HUES48 (cell line): ENCODE measurements at regions not wholly inside any gene's neighbourhood (a gene's known extent, or its start where the extent isn't known, plus 50 kb on each side); places are given as distances from the start of the nearest gene placed in this dataset.

Experiments
- H3K27ac ChIP-seq: one replicate; pipeline ENCODE4 v1.7.0; 2013; ENCODE audit warnings: low read depth, low read length, inconsistent platforms
- H3K27me3 ChIP-seq: 2 replicates; pipeline ENCODE4 v1.6.1; 2013; ENCODE audit warnings: mild to moderate bottlenecking, low read length; ENCODE audit not compliant: control insufficient read depth, insufficient read depth
- H3K36me3 ChIP-seq: 2 replicates; pipeline ENCODE4 v1.6.1; 2013; ENCODE audit warnings: low read length; ENCODE audit not compliant: control insufficient read depth, insufficient read depth
- H3K4me1 ChIP-seq: 2 replicates; pipeline ENCODE4 v1.6.1; 2013; ENCODE audit warnings: mild to moderate bottlenecking, low read length; ENCODE audit not compliant: control insufficient read depth, insufficient read depth
- H3K4me3 ChIP-seq: 2 replicates; pipeline ENCODE4 v1.5.1; 2013; ENCODE audit warnings: mild to moderate bottlenecking, low read depth, low read length
- H3K9ac ChIP-seq: 2 replicates; pipeline ENCODE4 v1.6.1; 2013; ENCODE audit warnings: mild to moderate bottlenecking, low read depth, low read length, moderate library complexity
- H3K9me3 ChIP-seq: 2 replicates; pipeline ENCODE4 v1.6.1; 2013; ENCODE audit warnings: low read length; ENCODE audit not compliant: control insufficient read depth, insufficient read depth

DNA sequence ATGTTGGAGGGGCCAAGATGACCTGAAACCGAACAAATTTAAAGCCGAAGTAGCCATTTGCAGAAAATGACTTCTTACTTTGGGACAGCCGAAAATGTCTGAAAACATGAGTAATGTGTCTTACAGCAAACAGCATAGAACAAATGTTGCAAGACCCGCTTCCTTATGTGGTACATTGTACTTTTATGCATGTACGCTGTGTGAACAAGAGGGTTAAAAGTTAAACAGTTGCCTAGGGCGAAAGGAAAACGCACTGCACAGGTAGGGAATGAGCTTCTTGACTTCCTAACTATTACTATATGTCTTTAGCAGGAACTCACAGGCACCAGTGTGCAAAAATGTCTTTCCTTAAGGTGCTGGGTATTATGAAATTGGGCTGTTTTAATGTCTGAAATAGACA lies 303.5 kb upstream of the MGMT start:
- no peak overlapping the region for H3K4me3 ChIP-seq
- no peaks in the 10 kb centered on the region for H3K9me3 ChIP-seq
- no peaks in the 10 kb centered on the region for H3K36me3 ChIP-seq
- no peak overlapping the region for H3K27ac ChIP-seq
- H3K4me1 ChIP-seq, result peaks cover 15% of the 10 kb centered on the region
- H3K27me3 ChIP-seq, result no peaks in the 10 kb centered on the region
- H3K9ac ChIP-seq, result no peak overlapping the region

DNA sequence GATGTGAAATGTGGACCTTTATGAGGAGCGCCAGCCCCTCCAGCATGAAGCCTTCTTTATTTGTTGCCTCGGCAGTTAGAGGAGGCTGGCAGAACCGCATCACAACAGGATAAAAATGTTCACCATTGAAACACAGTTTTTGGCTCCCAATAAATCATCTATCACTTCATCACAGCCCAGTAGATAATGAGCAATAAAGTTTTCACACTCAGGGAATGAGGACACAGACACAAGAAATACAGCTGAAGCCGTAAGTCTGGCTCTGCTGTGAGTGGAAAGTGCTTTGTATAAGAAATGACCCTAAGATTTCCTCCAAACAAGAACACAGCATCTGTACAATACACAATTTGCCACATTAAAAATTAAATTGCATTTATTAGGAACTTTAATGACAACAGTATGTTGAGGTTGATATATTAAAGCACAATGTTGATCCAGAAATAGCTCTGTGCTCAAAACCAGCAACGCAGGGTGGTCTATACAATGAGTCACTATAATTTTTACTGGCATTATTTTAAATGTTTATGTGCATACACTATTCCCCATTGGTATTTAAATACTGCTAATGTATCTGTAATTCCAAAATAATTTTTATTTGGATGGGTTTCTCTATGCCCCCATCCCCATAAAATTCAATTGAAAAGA lies 301.8 kb upstream of the MGMT start:
- Histone ChIP-seq H3K4me1 (peaks cover 15% of the 10 kb centered on the region), H3K27me3 (no peaks in the 10 kb centered on the region), H3K36me3 (no peaks in the 10 kb centered on the region), H3K9me3 (no peaks in the 10 kb centered on the region), H3K27ac (no peak overlapping the region), H3K4me3 (no peak overlapping the region), H3K9ac (no peak overlapping the region)

DNA sequence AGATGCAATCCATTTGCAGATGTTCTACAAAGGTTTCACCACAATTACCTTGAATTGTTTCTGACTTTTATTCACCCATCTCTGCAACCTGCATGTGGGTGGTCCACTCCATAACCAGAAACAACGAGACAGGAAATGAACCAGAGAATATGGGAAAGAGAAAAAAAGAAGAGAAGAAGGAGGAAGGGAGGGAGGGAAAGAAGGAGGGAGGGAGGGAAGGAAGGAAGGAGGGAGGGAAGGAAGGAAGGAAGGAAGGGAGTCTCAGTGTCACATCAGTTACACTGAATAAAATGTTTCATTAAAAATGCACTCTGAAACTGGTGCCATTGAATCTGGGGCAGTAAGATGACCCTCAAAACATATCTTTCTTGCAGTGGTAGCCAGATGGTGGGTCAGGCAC lies 301.3 kb upstream of the MGMT start:
- no peak overlapping the region for H3K27ac ChIP-seq
- H3K9ac ChIP-seq, result no peak overlapping the region
- peaks cover 13% of the 10 kb centered on the region for H3K4me1 ChIP-seq
- no peaks in the 10 kb centered on the region for H3K9me3 ChIP-seq
- H3K4me3 ChIP-seq, result no peak overlapping the region
- no peaks in the 10 kb centered on the region for H3K27me3 ChIP-seq
- no peaks in the 10 kb centered on the region for H3K36me3 ChIP-seq

DNA sequence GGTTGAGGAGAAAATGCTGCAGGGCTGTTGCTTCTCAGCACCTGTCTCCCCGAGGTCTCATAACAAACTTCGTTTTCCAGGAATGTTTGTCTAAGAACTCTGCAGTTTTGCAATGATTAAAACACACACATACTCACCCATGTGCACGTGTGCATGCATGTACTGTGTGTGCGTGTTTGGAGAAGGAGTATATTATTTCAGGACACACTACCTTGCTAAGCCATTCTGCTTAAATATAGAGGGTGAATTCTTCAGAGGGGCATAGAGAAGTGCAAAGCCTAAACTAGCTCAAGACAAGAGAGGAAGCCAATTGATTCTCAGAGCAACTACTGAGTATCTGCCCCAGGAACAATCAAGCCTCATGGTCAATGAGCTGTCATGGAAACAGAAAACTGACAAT lies 298.4 kb upstream of the MGMT start:
- Histone ChIP-seq H3K36me3 (no peaks in the 10 kb centered on the region), H3K4me3 (no peak overlapping the region), H3K9ac (no peak overlapping the region), H3K27me3 (no peaks in the 10 kb centered on the region), H3K4me1 (no peaks in the 10 kb centered on the region), H3K27ac (no peak overlapping the region), H3K9me3 (no peaks in the 10 kb centered on the region)

DNA sequence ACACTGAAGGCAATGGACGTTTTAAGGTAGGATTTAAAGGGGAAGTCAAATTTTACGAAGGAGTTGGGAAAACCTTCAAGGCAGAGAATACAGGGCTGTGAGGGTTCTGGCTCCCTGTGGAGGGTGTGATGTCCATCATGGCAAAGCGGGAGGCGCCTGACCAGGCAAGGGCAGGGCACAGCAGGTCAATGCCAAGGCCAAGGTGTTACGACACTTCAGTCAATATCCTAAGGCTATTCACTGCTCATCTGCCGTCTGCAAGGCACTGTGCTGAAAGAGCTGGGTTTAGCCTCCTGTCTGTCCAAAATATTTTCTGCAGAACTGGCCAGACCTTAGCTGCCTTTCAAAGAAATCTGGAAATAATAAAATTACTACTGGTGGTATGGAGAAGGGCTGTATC lies 297.9 kb upstream of the MGMT start:
- H3K4me1 ChIP-seq, result no peaks in the 10 kb centered on the region
- no peak overlapping the region for H3K27ac ChIP-seq
- no peaks in the 10 kb centered on the region for H3K36me3 ChIP-seq
- no peaks in the 10 kb centered on the region for H3K9me3 ChIP-seq
- H3K27me3 ChIP-seq, result no peaks in the 10 kb centered on the region
- H3K9ac ChIP-seq, result no peak overlapping the region
- H3K4me3 ChIP-seq, result no peak overlapping the region

DNA sequence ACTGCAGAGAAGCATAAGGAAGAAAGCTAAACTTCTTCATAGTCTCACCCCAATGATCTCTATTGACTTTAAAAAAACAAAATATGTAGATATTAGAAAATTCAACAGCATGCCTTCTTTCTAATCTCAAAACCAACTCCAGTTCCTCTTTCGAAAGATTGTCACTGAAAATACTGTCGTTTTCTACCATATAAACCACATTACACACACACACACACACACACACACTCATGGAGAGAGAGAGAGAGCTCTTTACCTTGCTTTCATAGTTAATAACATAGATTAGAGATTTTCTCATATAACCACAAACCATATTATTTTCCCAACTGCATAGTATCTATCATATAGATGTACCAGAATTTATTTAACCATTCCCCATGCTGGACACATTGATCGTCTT lies 296.2 kb upstream of the MGMT start:
- Histone ChIP-seq H3K4me1 (no peaks in the 10 kb centered on the region), H3K36me3 (no peaks in the 10 kb centered on the region), H3K27ac (no peak overlapping the region), H3K9ac (no peak overlapping the region), H3K27me3 (no peaks in the 10 kb centered on the region), H3K9me3 (no peaks in the 10 kb centered on the region), H3K4me3 (no peak overlapping the region)

DNA sequence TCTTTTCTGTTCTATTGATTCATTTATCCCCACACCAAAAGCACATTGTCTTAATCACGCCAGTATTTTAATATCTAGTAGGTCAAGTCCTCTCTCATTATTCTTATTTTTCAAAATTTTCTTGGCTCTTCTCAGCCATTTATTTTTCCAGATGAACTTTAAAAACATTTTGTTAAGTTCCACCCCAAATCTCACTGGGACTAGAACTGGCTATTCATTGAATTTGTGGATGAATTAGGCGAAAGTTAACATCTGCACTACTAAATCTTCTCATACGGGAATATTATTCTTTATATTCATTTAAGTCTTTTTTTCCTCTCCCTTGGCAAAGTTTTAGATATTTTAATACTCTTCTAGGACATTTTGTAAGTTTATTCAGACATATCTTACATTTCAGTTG lies 295.2 kb upstream of the MGMT start:
- H3K36me3 ChIP-seq, result no peaks in the 10 kb centered on the region
- no peak overlapping the region for H3K27ac ChIP-seq

DNA sequence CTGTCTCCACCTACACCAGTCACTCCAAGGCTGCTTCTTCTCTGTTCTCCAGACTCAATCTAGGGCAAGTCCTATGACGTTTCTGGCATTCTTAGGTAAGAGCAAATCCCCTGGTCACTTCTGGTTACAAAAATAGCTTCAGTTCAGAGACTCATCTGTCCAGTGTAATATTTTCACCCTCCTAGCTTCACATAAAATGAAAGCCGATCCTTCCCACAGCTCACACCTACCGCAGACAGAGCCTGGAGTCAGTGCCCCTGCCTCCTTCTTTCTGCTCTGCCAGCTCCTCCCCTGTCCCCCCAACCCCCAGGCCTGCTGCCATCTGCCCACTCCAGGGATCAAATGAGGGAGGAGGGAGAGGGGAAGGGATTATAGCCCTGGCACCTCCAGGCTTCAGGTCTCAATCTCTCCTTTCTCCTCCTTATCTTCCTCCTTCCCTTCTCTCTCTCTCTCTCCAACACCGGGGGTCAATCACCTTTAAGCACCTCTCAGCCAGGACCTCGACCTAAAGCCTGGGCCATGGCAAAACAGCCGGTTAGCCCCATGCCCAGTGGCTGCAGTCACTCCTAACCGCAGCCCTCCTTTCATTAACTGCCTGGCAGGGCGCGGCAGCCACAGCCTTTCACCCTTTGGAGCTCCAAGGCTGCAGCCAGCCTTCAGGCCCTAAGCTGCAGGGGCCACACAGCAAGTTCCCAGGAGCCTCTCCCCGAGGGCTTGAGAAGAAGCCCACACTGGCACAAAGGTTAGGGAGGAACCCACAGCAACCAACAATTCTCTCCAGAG lies 292.6 kb upstream of the MGMT start:
- H3K9me3 ChIP-seq, result no peaks in the 10 kb centered on the region
- no peaks in the 10 kb centered on the region for H3K4me1 ChIP-seq
- no peak overlapping the region for H3K9ac ChIP-seq
- no peaks in the 10 kb centered on the region for H3K27me3 ChIP-seq
- no peak overlapping the region for H3K27ac ChIP-seq
- H3K4me3 ChIP-seq, result no peak overlapping the region
- H3K36me3 ChIP-seq, result no peaks in the 10 kb centered on the region

More for the DNA sequence above, 295.2 kb upstream of the MGMT start:
- no peak overlapping the region for H3K4me3 ChIP-seq
- no peaks in the 10 kb centered on the region for H3K27me3 ChIP-seq
- no peaks in the 10 kb centered on the region for H3K9me3 ChIP-seq
- H3K9ac ChIP-seq, result no peak overlapping the region
- H3K4me1 ChIP-seq, result no peaks in the 10 kb centered on the region

DNA sequence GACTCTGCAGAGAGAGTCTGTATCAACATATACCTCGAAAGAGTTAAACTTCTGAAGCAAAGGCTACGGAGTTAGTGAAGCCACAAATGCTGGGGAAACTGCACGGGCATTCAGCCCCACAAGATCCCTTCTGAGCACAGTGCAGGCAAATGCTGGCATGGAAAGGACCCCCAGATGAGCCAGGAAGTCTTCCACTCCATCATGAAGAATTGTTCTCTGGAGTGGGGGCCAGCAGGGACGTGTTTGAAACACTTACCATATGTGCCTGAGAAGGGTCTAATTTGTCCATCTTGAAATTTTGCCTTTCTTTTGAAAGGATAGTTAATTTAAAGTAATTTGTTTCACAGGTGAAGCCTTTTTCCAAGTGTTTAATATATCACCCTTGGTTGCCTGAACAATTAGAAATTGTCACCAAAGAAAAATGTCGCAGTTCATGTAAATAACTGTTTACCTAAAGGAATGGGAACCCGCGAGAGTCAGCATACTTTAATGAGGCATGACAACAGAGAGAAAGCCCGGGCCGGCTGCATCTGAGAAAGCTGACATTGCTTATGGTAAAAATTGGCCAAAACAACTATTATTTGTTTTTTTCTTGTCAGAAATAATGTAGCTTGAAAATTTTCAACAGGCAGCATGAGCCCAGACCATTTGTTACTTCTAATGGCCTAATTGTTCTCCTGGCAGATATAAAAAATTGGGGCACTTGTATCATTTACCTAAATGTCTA lies 287.6 kb upstream of the MGMT start:
- Histone ChIP-seq H3K4me3 (no peak overlapping the region), H3K27me3 (no peaks in the 10 kb centered on the region), H3K9ac (no peak overlapping the region), H3K27ac (no peak overlapping the region), H3K4me1 (no peaks in the 10 kb centered on the region), H3K36me3 (no peaks in the 10 kb centered on the region), H3K9me3 (no peaks in the 10 kb centered on the region)

DNA sequence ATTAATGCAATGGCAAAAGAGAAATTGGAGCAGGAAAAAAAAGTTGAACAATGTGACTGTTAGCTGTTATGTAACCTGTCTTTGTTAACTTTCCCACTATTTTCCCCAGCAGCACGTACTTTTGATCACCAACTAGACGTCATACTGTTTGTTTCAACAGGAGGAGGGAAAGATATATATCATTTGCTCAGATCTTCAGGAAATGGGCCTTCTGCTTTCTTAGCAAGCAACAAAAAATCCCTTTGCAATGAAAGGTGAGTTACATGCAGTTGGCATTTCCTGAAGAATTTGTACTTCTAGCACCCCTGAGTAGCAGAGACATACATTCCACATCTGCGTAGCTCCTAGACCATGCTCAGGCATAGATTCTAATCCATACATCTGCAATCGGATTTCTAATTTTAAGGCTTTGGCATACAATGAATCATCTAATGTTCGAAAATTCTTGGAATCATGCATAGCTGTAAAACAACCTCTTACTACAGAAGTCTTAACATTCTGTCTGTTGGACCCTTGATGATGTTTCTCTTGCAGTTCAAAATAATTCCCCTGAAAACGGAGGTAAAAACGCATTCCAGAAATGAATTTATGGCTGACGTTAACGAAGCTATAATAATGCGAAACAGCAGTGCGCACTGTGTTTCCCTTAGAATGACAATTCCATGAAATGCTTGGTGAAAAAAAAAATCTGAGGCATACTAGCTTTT lies 286.9 kb upstream of the MGMT start:
- Histone ChIP-seq H3K4me3 (no peak overlapping the region), H3K9ac (no peak overlapping the region), H3K27me3 (no peaks in the 10 kb centered on the region), H3K4me1 (no peaks in the 10 kb centered on the region), H3K27ac (no peak overlapping the region), H3K9me3 (no peaks in the 10 kb centered on the region), H3K36me3 (no peaks in the 10 kb centered on the region)
